IPS-15b (cell line): ENCODE measurements at regions not wholly inside any gene's neighbourhood (a gene's known extent, or its start where the extent isn't known, plus 50 kb on each side); places are given as distances from the start of the nearest gene placed in this dataset.

Experiments
- H3K27me3 ChIP-seq: one replicate; pipeline ENCODE4 v1.6.1; 2013; ENCODE audit warnings: low read length; ENCODE audit not compliant: control insufficient read depth, insufficient read depth
- H3K36me3 ChIP-seq: one replicate; pipeline ENCODE4 v1.6.1; 2013; ENCODE audit warnings: low read length; ENCODE audit not compliant: control insufficient read depth, insufficient read depth
- H3K4me1 ChIP-seq: one replicate; pipeline ENCODE4 v1.6.1; 2013; ENCODE audit warnings: mild to moderate bottlenecking, low read length; ENCODE audit not compliant: control insufficient read depth, insufficient read depth
- H3K4me3 ChIP-seq: one replicate; pipeline ENCODE4 v1.5.1; 2013; ENCODE audit warnings: low read depth, low read length
- H3K9ac ChIP-seq: one replicate; pipeline ENCODE4 v1.6.1; 2013; ENCODE audit warnings: low read depth, mild to moderate bottlenecking, low read length
- H3K9me3 ChIP-seq: one replicate; pipeline ENCODE4 v1.6.1; 2013; ENCODE audit warnings: mild to moderate bottlenecking, low read length; ENCODE audit not compliant: control insufficient read depth, insufficient read depth

DNA sequence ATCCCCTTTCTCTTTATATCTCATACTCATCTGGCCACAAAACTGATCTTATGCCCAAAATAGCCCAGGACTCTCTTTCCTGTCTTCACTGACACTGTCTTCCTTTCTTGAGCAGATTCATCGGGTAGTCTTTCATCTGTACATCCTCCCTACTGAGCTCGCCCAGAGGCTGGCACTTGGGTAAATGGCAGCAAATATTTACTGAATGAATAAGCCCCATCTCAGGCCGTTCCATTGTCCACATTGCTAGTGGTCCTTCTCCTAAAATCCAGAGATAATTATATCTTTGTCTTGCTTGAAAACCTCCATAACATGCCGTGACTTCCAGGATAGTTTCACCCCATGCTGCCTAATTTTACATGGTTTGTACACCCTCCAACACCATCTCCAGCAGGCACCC is 158.1 kb upstream of the SDK2 start:
- Histone ChIP-seq H3K4me1 (peaks cover 2% of the 10 kb centered on the region), H3K36me3 (no peaks in the 10 kb centered on the region), H3K9ac (no peak overlapping the region), H3K9me3 (no peaks in the 10 kb centered on the region), H3K4me3 (no peak overlapping the region), H3K27me3 (peaks cover 9% of the 10 kb centered on the region)

DNA sequence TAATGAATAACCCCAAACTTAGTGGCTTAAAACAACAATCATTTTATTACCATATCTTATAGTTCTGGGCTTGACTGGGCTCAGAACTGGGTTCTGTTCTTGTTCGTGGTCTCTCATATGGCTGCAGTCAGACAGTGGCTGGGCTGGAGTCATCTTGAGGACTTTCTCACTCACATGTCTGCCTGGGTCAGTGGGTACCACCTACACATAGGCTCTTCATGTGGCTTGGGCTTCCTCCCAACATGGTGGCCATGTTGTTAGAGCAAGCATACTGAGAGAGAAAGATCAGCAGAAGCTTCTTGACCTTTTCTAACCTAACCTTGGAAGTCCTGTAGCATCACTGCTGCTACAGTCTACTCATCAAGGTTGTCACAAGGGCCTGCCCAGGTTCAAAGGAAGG is 158.6 kb upstream of the SDK2 start:
- Histone ChIP-seq H3K4me3 (no peak overlapping the region), H3K4me1 (peaks cover 2% of the 10 kb centered on the region), H3K9ac (no peak overlapping the region), H3K9me3 (no peaks in the 10 kb centered on the region), H3K36me3 (no peaks in the 10 kb centered on the region), H3K27me3 (peaks cover 9% of the 10 kb centered on the region)

DNA sequence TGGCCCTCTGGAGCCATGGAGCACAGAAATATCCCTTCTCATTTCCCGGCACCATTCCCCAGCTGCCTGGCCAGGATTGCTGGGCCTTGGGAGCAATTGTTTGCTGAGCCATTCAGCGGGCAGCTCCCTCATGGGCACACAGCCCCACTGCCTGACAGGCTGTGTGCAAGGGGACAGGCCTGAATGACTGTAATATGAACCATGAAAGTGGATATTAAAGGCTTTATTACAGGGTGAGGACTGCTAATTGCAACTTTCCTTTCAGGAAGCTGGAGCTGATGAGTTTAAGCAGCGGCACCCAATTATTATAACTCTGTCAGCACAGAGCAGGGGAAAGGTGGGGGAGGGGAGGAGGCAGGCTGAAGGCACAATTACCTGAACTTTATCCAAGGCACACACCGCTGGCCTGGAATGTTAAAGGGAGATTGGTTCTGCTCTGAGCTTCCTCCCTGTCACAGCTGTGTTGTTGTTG is 159.8 kb upstream of the SDK2 start:
- Histone ChIP-seq H3K9me3 (no peaks in the 10 kb centered on the region), H3K36me3 (no peaks in the 10 kb centered on the region), H3K4me1 (peaks cover 2% of the 10 kb centered on the region), H3K4me3 (no peak overlapping the region), H3K9ac (no peak overlapping the region), H3K27me3 (peaks cover 7% of the 10 kb centered on the region)

DNA sequence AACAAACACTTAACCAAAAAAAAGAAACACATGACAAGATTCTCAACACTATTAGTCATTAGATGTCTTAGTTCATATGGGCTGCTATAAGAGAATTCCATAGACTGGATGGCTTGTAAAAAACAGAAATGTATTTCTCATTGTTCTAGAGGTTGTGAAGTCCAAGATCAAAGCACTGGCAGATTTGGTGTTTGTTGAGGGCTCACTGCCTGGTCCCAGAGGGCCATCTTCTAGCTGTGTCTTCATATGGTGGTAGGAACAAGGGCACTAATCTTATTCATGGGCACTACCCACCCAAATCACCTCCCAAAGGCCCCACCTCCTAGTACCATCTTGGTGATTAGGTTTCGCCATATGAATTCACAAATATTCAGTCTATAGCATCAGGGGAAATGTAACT is 162.5 kb upstream of the SDK2 start:
- Histone ChIP-seq H3K9ac (no peak overlapping the region), H3K4me3 (no peak overlapping the region), H3K9me3 (no peaks in the 10 kb centered on the region), H3K27me3 (peaks cover 7% of the 10 kb centered on the region), H3K36me3 (no peaks in the 10 kb centered on the region), H3K4me1 (peaks cover 2% of the 10 kb centered on the region)

DNA sequence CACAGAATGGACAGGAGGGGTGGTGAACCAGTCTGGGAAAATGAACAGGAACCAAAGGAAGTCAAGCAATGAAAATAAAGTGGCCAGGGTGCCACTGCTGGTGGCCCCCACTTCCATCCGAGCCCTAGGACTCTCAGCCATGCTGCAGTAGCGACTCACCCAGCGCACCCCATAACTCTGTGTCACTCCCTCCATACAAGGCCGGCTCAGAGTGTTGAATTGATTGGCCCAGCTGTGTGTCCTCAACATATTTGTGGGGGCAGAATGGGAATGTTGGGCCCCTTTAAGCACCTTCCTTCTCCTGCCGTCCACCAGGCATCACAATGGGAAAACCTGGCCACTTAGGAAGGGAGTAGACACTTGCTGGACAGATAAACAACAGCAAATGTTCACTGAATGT is 169.0 kb upstream of the SDK2 start:
- peaks cover 5% of the 10 kb centered on the region for H3K27me3 ChIP-seq
- H3K9ac ChIP-seq: no peak overlapping the region
- no peaks in the 10 kb centered on the region for H3K9me3 ChIP-seq
- peaks cover 13% of the 10 kb centered on the region for H3K4me1 ChIP-seq
- H3K36me3 ChIP-seq: no peaks in the 10 kb centered on the region
- H3K4me3 ChIP-seq: no peak overlapping the region

DNA sequence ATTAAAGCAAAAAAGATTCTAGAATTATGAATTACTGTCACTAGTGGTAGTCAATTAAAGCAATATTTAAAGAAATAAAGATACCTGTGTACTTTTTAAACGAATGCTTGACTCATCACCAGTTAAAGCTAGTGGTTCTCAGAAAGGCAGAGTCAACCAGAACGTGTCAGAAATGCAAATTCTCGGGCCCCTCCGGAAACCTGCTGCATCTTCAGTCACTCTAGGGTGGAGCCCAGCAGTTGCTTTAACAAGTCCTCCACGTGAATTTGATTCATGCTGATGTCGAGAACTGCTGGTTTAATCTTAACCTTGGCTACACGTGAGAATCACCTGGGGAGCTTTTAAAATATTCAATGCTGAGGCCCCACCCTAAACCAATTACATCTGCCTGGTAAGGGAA is 169.8 kb upstream of the SDK2 start:
- Histone ChIP-seq H3K4me3 (no peak overlapping the region), H3K9ac (no peak overlapping the region), H3K9me3 (peaks cover 4% of the 10 kb centered on the region), H3K27me3 (peaks cover 6% of the 10 kb centered on the region), H3K36me3 (no peaks in the 10 kb centered on the region), H3K4me1 (peaks cover 13% of the 10 kb centered on the region)

DNA sequence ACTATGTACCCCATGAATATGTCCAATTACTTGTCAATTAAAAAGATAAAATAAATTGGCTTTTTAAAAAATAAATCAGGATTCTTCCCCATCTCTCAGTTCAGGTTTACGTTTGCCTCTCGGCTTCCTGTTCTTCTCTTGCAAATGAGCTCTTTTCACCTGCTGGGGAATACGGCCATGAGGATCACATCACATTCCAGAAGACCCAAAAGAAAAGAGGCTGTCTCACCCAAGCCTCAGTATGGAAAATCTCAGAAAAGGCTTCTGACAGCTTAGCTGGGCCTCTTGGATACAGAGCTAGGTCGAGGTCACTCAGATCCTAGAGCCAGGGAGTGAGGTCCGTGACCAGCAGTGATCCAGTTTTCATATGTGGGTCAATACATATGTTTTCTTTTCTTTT is 171.2 kb upstream of the SDK2 start:
- H3K36me3 ChIP-seq: no peaks in the 10 kb centered on the region
- peaks cover 4% of the 10 kb centered on the region for H3K9me3 ChIP-seq
- H3K27me3 ChIP-seq: peaks cover 6% of the 10 kb centered on the region
- H3K4me1 ChIP-seq: peaks cover 13% of the 10 kb centered on the region
- no peak overlapping the region for H3K9ac ChIP-seq
- no peak overlapping the region for H3K4me3 ChIP-seq

DNA sequence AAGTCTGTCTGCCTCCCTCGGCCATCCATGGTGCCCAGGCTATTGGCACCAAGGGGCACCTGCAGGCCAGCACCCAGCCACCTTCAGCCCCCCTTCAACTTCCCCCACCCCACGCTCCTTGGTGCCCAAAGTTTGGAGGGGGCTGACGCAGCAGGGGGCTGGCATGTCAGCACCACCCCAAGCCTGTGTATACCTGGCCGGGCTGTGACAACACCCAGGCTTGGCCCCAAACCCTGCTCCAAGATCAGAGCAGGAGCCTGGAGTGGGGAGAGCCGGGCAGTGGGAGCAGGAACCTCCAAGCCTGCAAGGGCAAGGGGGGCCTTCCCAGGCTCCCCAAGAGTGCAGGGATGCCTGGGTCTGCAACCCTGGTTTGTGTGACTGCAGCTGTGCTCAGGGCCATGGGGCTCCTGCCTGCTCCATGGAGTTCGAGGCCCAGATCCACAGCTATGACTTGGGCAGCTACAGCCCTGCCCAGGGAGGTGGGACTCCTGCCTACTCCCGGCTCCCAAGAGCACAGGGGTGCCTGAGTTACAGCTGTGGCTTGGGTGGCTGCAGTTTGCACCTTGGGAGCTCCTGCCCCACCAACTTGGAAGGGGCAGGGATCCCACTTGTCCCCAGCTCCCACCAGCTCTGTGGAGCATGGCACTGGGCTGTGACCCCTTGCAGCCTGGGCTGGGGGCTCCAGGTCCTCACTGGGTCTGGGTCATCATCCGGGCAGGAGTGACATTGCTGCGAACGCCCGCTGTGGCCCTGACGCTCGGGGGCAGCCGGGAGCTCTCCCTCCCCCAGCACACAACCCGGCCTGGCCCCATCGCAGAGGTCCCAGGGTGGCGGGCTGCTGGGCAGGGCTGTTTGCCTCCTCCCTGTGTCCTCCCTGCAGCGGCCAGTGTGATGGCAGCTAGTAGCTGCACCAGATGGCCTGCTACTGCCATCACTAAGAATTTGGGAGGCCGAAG is 175.5 kb upstream of the SDK2 start:
- Histone ChIP-seq H3K27me3 (peaks cover 25% of the 10 kb centered on the region), H3K9ac (no peak overlapping the region), H3K36me3 (no peaks in the 10 kb centered on the region), H3K4me1 (peaks cover 15% of the 10 kb centered on the region), H3K9me3 (peaks cover 4% of the 10 kb centered on the region), H3K4me3 (no peak overlapping the region)

DNA sequence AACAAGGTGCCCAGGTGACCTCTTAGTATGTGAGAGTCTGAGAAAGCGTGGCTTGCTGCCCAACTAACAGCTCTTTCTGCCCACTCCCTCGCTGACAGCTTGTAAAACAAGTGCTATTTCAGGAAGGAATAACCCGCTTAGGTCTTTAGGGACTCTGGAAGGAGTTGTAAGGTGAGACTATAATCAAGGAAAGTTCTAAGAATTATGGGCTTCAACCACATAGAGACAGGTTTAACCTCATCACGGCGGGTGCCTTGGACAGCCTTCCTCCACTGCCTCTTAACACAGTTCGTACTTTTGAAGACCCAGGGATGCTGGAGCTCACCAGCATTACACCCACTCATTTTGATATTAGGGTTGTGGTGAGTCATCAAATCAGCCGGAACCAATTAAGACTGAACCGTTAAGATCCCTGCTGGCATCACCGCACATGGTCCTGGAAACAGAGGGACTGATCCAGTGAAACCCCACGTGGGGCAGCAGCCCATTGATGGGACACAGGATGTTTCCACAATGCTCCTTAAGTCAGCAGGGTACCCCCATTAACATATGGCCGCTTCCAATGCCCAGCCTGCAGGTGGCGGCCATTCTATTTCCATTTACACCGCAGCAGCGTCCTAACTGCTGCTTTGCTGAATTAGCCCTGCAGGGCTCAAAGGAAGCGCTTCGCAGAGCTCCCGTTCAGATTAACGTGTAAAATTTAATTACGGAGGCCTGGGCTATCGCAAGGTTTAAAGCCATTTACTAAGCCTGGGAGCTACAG is 176.6 kb upstream of the SDK2 start:
- peaks cover 4% of the 10 kb centered on the region for H3K9me3 ChIP-seq
- H3K36me3 ChIP-seq: no peaks in the 10 kb centered on the region
- peaks cover 25% of the 10 kb centered on the region for H3K27me3 ChIP-seq
- peak overlapping the region; percentile 18 for H3K4me3 ChIP-seq
- peaks cover 9% of the 10 kb centered on the region for H3K4me1 ChIP-seq
- H3K9ac ChIP-seq: no peak overlapping the region

DNA sequence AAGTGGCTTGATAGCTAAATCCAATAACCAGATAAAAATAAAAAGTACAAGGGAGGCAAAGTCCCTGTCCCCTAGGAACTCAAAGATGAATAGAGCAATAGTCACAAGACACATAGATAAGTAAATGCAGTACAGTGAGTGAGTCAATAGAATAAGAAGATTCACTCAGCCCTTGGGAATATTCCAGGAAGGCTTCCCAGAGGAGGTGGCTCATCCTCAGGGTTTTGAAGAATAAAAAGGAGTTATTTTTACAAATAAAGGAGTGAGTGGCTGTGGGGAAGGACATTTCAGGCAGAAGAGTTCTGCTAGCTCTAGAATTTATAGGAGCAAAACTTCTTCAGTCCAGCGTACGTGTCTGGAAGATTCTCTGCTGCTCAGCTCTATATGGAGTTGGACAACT is 177.4 kb upstream of the SDK2 start:
- Histone ChIP-seq H3K9ac (no peak overlapping the region), H3K36me3 (no peaks in the 10 kb centered on the region), H3K9me3 (peaks cover 4% of the 10 kb centered on the region), H3K4me1 (peaks cover 9% of the 10 kb centered on the region), H3K4me3 (peak overlapping the region; percentile 18), H3K27me3 (peaks cover 28% of the 10 kb centered on the region)

DNA sequence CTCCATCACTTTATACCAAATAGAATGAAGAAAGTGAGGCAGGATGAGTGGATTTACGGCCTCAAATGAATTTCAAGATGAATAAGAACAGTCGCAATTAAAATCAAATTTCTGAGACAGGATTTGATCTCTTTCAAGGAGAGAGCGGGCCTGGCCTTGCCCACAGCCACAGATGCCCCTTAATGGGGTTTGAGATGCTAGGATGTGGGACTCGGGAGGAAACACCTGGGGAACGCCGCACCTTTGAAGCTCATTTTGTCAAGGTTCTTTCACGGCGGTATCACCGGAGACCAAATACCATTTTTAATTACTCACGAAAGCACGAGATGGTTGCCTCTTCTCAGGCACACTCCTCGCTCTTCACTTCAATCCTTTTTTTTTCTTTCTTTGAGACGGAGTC is 178.1 kb upstream of the SDK2 start:
- peaks cover 12% of the 10 kb centered on the region for H3K4me1 ChIP-seq

DNA sequence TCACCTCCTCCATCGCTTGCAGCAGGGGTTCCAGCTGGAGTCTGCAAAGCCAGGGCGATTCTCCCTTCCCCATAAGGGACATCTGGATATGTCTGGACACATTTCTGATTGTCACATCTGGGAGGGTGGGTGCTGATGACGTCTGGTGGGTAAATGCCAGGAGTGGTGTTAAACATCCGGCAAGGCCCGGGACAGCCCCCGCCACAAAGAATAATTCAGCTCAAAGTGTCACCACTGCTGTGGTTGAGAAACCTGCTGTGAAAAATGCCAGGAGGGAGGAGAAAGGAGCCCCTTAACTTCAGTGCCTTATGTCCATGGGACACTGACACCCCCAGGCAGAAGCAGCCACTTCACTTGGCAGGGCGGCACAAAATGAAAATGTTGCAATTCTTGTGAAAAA is 179.4 kb upstream of the SDK2 start:
- no peaks in the 10 kb centered on the region for H3K36me3 ChIP-seq
- peaks cover 4% of the 10 kb centered on the region for H3K9me3 ChIP-seq
- H3K9ac ChIP-seq: no peak overlapping the region
- H3K4me3 ChIP-seq: no peak overlapping the region
- H3K27me3 ChIP-seq: peaks cover 31% of the 10 kb centered on the region
- H3K4me1 ChIP-seq: peaks cover 23% of the 10 kb centered on the region

More for the DNA sequence above, 178.1 kb upstream of the SDK2 start:
- H3K36me3 ChIP-seq: no peaks in the 10 kb centered on the region
- H3K27me3 ChIP-seq: peaks cover 33% of the 10 kb centered on the region
- no peak overlapping the region for H3K4me3 ChIP-seq
- H3K9me3 ChIP-seq: peaks cover 4% of the 10 kb centered on the region
- H3K9ac ChIP-seq: no peak overlapping the region
